Fibroblast of peridontal ligament (primary cell): ENCODE measurements at regions not wholly inside any gene's neighbourhood (a gene's known extent, or its start where the extent isn't known, plus 50 kb on each side); places are given as distances from the start of the nearest gene placed in this dataset.
"Not testable (repeated sequence)": the region's sequence is repeated elsewhere in the genome, so short reads cannot be mapped to it uniquely, and the experiment has no call there.

Source experiments
- DNase-seq: peaks from one replicate; pipeline ENCODE4 v3.0.0-alpha.2; 2010; ENCODE audit errors: extremely low read depth

- DNase-seq = no peak
Measured at GRCh38 chr1:74818241-74818640, 85.3 kb downstream of the TYW3 start.

GRCh38 chr1:74818661-74819456 is 85.9 kb downstream of the TYW3 start:
- DNase-seq = peak; percentile 83

GRCh38 chr1:74822851-74823401 is 90.0 kb downstream of the TYW3 start:
- DNase-seq = peak; percentile 89

GRCh38 chr1:74824497-74825107 is 91.7 kb downstream of the TYW3 start:
- DNase-seq = no peak

GRCh38 chr1:74830766-74831165 is 97.8 kb downstream of the TYW3 start:
- no peak for DNase-seq

GRCh38 chr1:74834261-74834660 is 101.3 kb downstream of the TYW3 start:
- DNase-seq = no peak

- peak; percentile 94 for DNase-seq
Measured at GRCh38 chr1:74835051-74835450, 102.1 kb downstream of the TYW3 start.

- no peak for DNase-seq
Measured at GRCh38 chr1:74842726-74843125, 109.8 kb downstream of the TYW3 start.

GRCh38 chr1:74847715-74848114 is 114.8 kb downstream of the TYW3 start:
- peak; percentile 76 for DNase-seq

- DNase-seq = no peak
Measured at GRCh38 chr1:74853756-74854155, 120.8 kb downstream of the TYW3 start.

- no peak for DNase-seq
Measured at GRCh38 chr1:74856174-74856573, 123.2 kb downstream of the TYW3 start.

GRCh38 chr1:74857676-74858075 is 124.7 kb downstream of the TYW3 start:
- DNase-seq = no peak

- DNase-seq = peak; percentile 94
Measured at GRCh38 chr1:74858136-74858535, 125.2 kb downstream of the TYW3 start.

GRCh38 chr1:74861867-74862266 is 128.9 kb downstream of the TYW3 start:
- DNase-seq = no peak

GRCh38 chr1:74869702-74870101 is 136.8 kb downstream of the TYW3 start:
- DNase-seq = no peak

GRCh38 chr1:74877366-74877765 is 144.4 kb downstream of the TYW3 start:
- not testable (repeated sequence) for DNase-seq

GRCh38 chr1:74895411-74895810 is 162.5 kb downstream of the TYW3 start:
- DNase-seq = no peak

- DNase-seq = no peak
Measured at GRCh38 chr1:74908131-74908530, 175.2 kb downstream of the TYW3 start.

GRCh38 chr1:74908797-74909196 is 175.8 kb downstream of the TYW3 start:
- DNase-seq = no peak

- DNase-seq = no peak
Measured at GRCh38 chr1:74913978-74914377, 181.0 kb downstream of the TYW3 start.

- peak; percentile 84 for DNase-seq
Measured at GRCh38 chr1:74933500-74933899, 200.5 kb downstream of the TYW3 start.

GRCh38 chr1:74935446-74935845 is 198.7 kb upstream of the LHX8 start:
- no peak for DNase-seq

GRCh38 chr1:74937176-74937575 is 197.0 kb upstream of the LHX8 start:
- peak; percentile 63 for DNase-seq
